ENCODE measurements at regions not wholly inside any gene's neighbourhood (a gene's known extent, or its start where the extent isn't known, plus 50 kb on each side); places are given as distances from the start of the nearest gene placed in this dataset.

GRCh38 chr16:73326770-73327470 lies 279.0 kb upstream of the ZFHX3 start:
- no peak for TF ChIP-seq CTCF (optimal IDR thresholded peaks at IDR 0.05 in 1 of 3, IDR thresholded peaks at IDR 0.05 in 1 of 3, conservative IDR thresholded peaks at IDR 0.05 in 1 of 3; ENCODE audit: extremely low read depth in 1 of 3, insufficient read depth in 2 of 3, low read length in 3 of 3)
- no peak for TF ChIP-seq EZH2 (IDR thresholded peaks at IDR 0.05; ENCODE audit: low read length)

Measured in keratinocyte (primary cell).